ENCODE measurements at regions not wholly inside any gene's neighbourhood (a gene's known extent, or its start where the extent isn't known, plus 50 kb on each side); places are given as distances from the start of the nearest gene placed in this dataset.

- DNase-seq (ENCODE audit: low spot score) (no peak), ATAC-seq (ENCODE audit: low read depth) (no peak)
- TF ChIP-seq CTCF (IDR thresholded peaks at IDR 0.05; ENCODE audit: poor library complexity, severe bottlenecking): no peak
- no peaks in the 10 kb centered on the region for H3K27me3 ChIP-seq (ENCODE audit: insufficient read depth, poor library complexity, severe bottlenecking)
- no peak overlapping the region for H3K4me3 ChIP-seq (ENCODE audit: severe bottlenecking)
- H3K9me3 ChIP-seq (ENCODE audit: severe bottlenecking): no peaks in the 10 kb centered on the region
- H3K4me1 ChIP-seq (ENCODE audit: insufficient read depth, poor library complexity, severe bottlenecking): no peaks in the 10 kb centered on the region
- no peak overlapping the region for H3K27ac ChIP-seq (ENCODE audit: poor library complexity, severe bottlenecking)
- no peaks in the 10 kb centered on the region for H3K36me3 ChIP-seq (ENCODE audit: low read depth)
These were observed 122.9 kb upstream of the ERG start for GRCh38 chr21:38621132-38621531.

- no peak for TF ChIP-seq CTCF (IDR thresholded peaks at IDR 0.05; ENCODE audit: poor library complexity, severe bottlenecking)
- ATAC-seq (ENCODE audit: low read depth): no peak
- Histone ChIP-seq H3K9me3 (ENCODE audit: severe bottlenecking) (no peaks in the 10 kb centered on the region), H3K36me3 (ENCODE audit: low read depth) (no peaks in the 10 kb centered on the region), H3K4me1 (ENCODE audit: insufficient read depth, poor library complexity, severe bottlenecking) (peaks cover 3% of the 10 kb centered on the region), H3K4me3 (ENCODE audit: severe bottlenecking) (no peak overlapping the region), H3K27ac (ENCODE audit: poor library complexity, severe bottlenecking) (no peak overlapping the region), H3K27me3 (ENCODE audit: insufficient read depth, poor library complexity, severe bottlenecking) (no peaks in the 10 kb centered on the region)
- no peak for DNase-seq (ENCODE audit: low spot score)
These were observed 124.0 kb upstream of the ERG start for GRCh38 chr21:38622081-38622826.

- Histone ChIP-seq H3K4me3 (ENCODE audit: severe bottlenecking) (no peak overlapping the region), H3K27me3 (ENCODE audit: insufficient read depth, poor library complexity, severe bottlenecking) (no peaks in the 10 kb centered on the region), H3K36me3 (ENCODE audit: low read depth) (no peaks in the 10 kb centered on the region), H3K9me3 (ENCODE audit: severe bottlenecking) (no peaks in the 10 kb centered on the region), H3K27ac (ENCODE audit: poor library complexity, severe bottlenecking) (no peak overlapping the region), H3K4me1 (ENCODE audit: insufficient read depth, poor library complexity, severe bottlenecking) (peaks cover 3% of the 10 kb centered on the region)
- DNase-seq (ENCODE audit: low spot score) (no peak), ATAC-seq (ENCODE audit: low read depth) (no peak)
- TF ChIP-seq CTCF (IDR thresholded peaks at IDR 0.05; ENCODE audit: poor library complexity, severe bottlenecking): no peak
These were observed 124.5 kb upstream of the ERG start for GRCh38 chr21:38622827-38623209.

GRCh38 chr21:38623552-38623951, 125.3 kb upstream of the ERG start:
- ATAC-seq (ENCODE audit: low read depth) (no peak), DNase-seq (ENCODE audit: low spot score) (no peak)
- no peak overlapping the region for H3K27ac ChIP-seq (ENCODE audit: poor library complexity, severe bottlenecking)
- H3K9me3 ChIP-seq (ENCODE audit: severe bottlenecking): no peaks in the 10 kb centered on the region
- peaks cover 3% of the 10 kb centered on the region for H3K4me1 ChIP-seq (ENCODE audit: insufficient read depth, poor library complexity, severe bottlenecking)
- H3K36me3 ChIP-seq (ENCODE audit: low read depth): no peaks in the 10 kb centered on the region
- H3K4me3 ChIP-seq (ENCODE audit: severe bottlenecking): no peak overlapping the region
- no peak for TF ChIP-seq CTCF (IDR thresholded peaks at IDR 0.05; ENCODE audit: poor library complexity, severe bottlenecking)
- H3K27me3 ChIP-seq (ENCODE audit: insufficient read depth, poor library complexity, severe bottlenecking): no peaks in the 10 kb centered on the region

- H3K27ac ChIP-seq (ENCODE audit: poor library complexity, severe bottlenecking): no peak overlapping the region
- H3K9me3 ChIP-seq (ENCODE audit: severe bottlenecking): no peaks in the 10 kb centered on the region
- peaks cover 3% of the 10 kb centered on the region for H3K4me1 ChIP-seq (ENCODE audit: insufficient read depth, poor library complexity, severe bottlenecking)
- no peak overlapping the region for H3K4me3 ChIP-seq (ENCODE audit: severe bottlenecking)
- DNase-seq (ENCODE audit: low spot score) (no peak), ATAC-seq (ENCODE audit: low read depth) (no peak)
- TF ChIP-seq CTCF (IDR thresholded peaks at IDR 0.05; ENCODE audit: poor library complexity, severe bottlenecking): no peak
- no peaks in the 10 kb centered on the region for H3K27me3 ChIP-seq (ENCODE audit: insufficient read depth, poor library complexity, severe bottlenecking)
- H3K36me3 ChIP-seq (ENCODE audit: low read depth): no peaks in the 10 kb centered on the region
These were observed 126.7 kb upstream of the ERG start for GRCh38 chr21:38625000-38625399.
